ENCODE measurements at regions not wholly inside any gene's neighbourhood (a gene's known extent, or its start where the extent isn't known, plus 50 kb on each side); places are given as distances from the start of the nearest gene placed in this dataset.

- TF ChIP-seq CTCF (IDR thresholded peaks at IDR 0.05; ENCODE audit: low read length) (no peak), EZH2phosphoT487 (IDR thresholded peaks at IDR 0.05; ENCODE audit: low read length) (no peak)
Measured at GRCh38 chr22:49096476-49096875, 731.2 kb downstream of the BRD1 start.

Measured in MM.1S (cell line).